ENCODE measurements at regions not wholly inside any gene's neighbourhood (a gene's known extent, or its start where the extent isn't known, plus 50 kb on each side); places are given as distances from the start of the nearest gene placed in this dataset.
"Not testable (repeated sequence)": the region's sequence is repeated elsewhere in the genome, so short reads cannot be mapped to it uniquely, and the experiment has no call there.

GRCh38 chr22:15835729-15836128 is 145.9 kb downstream of the POTEH start:
- DNase-seq (ENCODE audit: low spot score): not testable (repeated sequence)

- not testable (repeated sequence) for DNase-seq (ENCODE audit: low spot score)
Measured at GRCh38 chr22:15849772-15850171, 159.9 kb downstream of the POTEH start.

GRCh38 chr22:15853716-15854373 is 164.0 kb downstream of the POTEH start:
- DNase-seq (ENCODE audit: low spot score): not testable (repeated sequence)

GRCh38 chr22:15854421-15854820 is 164.6 kb downstream of the POTEH start:
- not testable (repeated sequence) for DNase-seq (ENCODE audit: low spot score)

GRCh38 chr22:15854978-15855377 is 165.2 kb downstream of the POTEH start:
- DNase-seq (ENCODE audit: low spot score): not testable (repeated sequence)

GRCh38 chr22:15880926-15881325 is 191.1 kb downstream of the POTEH start:
- not testable (repeated sequence) for DNase-seq (ENCODE audit: low spot score)

- not testable (repeated sequence) for DNase-seq (ENCODE audit: low spot score)
Measured at GRCh38 chr22:15904326-15904725, 214.5 kb downstream of the POTEH start.

GRCh38 chr22:15911704-15912103 is 221.9 kb downstream of the POTEH start:
- not testable (repeated sequence) for DNase-seq (ENCODE audit: low spot score)

GRCh38 chr22:15919120-15919519 is 229.3 kb downstream of the POTEH start:
- DNase-seq (ENCODE audit: low spot score): not testable (repeated sequence)

GRCh38 chr22:15920941-15921340 is 231.1 kb downstream of the POTEH start:
- not testable (repeated sequence) for DNase-seq (ENCODE audit: low spot score)

- DNase-seq (ENCODE audit: low spot score): not testable (repeated sequence)
Measured at GRCh38 chr22:15922132-15922531, 232.3 kb downstream of the POTEH start.

GRCh38 chr22:15922666-15923065 is 232.8 kb downstream of the POTEH start:
- not testable (repeated sequence) for DNase-seq (ENCODE audit: low spot score)

GRCh38 chr22:15924820-15925219 is 235.0 kb downstream of the POTEH start:
- not testable (repeated sequence) for DNase-seq (ENCODE audit: low spot score)

GRCh38 chr22:15927172-15927571 is 237.3 kb downstream of the POTEH start:
- DNase-seq (ENCODE audit: low spot score): not testable (repeated sequence)

All from ureter (tissue), 1 donor.